A673 (cell line): ENCODE measurements at regions not wholly inside any gene's neighbourhood (a gene's known extent, or its start where the extent isn't known, plus 50 kb on each side); places are given as distances from the start of the nearest gene placed in this dataset.

ENCODE experiments used
- BruUV-seq: library from RNA; stranded (reverse); fragments of 400-500 nt; replicated peaks from 2 replicates; lab custom pipeline; 2021; lab: Mats Ljungman, UMichigan
- CTCF ChIA-PET: fragments of 300-600 bp; sonication (Branson Sonifier 250); formaldehyde crosslinking; loops from one replicate; lab custom pipeline; 2022; ENCODE audit warnings: antibody characterized with exemption; lab: Charles Lee
- POLR2A ChIA-PET: fragments of 300-600 bp; sonication (Branson Sonifier 250); formaldehyde crosslinking; loops from one replicate; lab custom pipeline; 2022; ENCODE audit warnings: antibody characterized with exemption; ENCODE audit not compliant: low non-redundant PET; lab: Charles Lee
- DNase-seq: peaks from one replicate; pipeline ENCODE4 v3.0.0-alpha.2; 2015; ENCODE audit warnings: low spot score
- H3K27ac ChIP-seq: fragments of 200-600 bp; sonication (generic); 2 replicates; pipeline ENCODE4 v1.5.1; 2016; ENCODE audit warnings: mixed run types, low read depth, mild to moderate bottlenecking, mixed read lengths, antibody characterized with exemption, low read length; ENCODE audit not compliant: poor library complexity, severe bottlenecking
- H3K27me3 ChIP-seq: fragments of 200-600 bp; sonication (generic); replicated peaks from 2 replicates; pipeline ENCODE4 v1.6.1; 2017; ENCODE audit warnings: mixed run types, low read depth, mild to moderate bottlenecking, mixed read lengths, antibody characterized with exemption, low read length; ENCODE audit not compliant: insufficient read depth, poor library complexity
- H3K36me3 ChIP-seq: fragments of 200-600 bp; sonication (generic); 2 replicates; pipeline ENCODE4 v1.6.1; 2016; ENCODE audit warnings: mixed run types, mild to moderate bottlenecking, mixed read lengths, antibody characterized with exemption, low read length; ENCODE audit not compliant: insufficient read depth, poor library complexity, severe bottlenecking
- H3K4me1 ChIP-seq: fragments of 200-600 bp; sonication (generic); 2 replicates; pipeline ENCODE4 v1.6.1; 2017; ENCODE audit warnings: mixed run types, mild to moderate bottlenecking, mixed read lengths, antibody characterized with exemption, low read length; ENCODE audit not compliant: insufficient read depth, poor library complexity, severe bottlenecking
- H3K4me3 ChIP-seq: fragments of 200-600 bp; sonication (generic); 2 replicates; pipeline ENCODE4 v1.5.1; 2016; ENCODE audit warnings: low read depth, mixed run types, mild to moderate bottlenecking, mixed read lengths, low read length; ENCODE audit not compliant: poor library complexity, severe bottlenecking
- H3K9me3 ChIP-seq: fragments of 200-600 bp; sonication (generic); 2 replicates; pipeline ENCODE4 v1.6.1; 2016; ENCODE audit warnings: mixed run types, low read depth, mild to moderate bottlenecking, mixed read lengths, antibody characterized with exemption, low read length; ENCODE audit not compliant: poor library complexity, severe bottlenecking
- EZH2 ChIP-seq: fragments of 200-600 bp; sonication (generic); IDR thresholded peaks from 2 replicates; pipeline ENCODE4 v1.6.1; 2017; ENCODE audit warnings: borderline replicate concordance, low read depth, mild to moderate bottlenecking, mixed read lengths, antibody characterized with exemption, low read length; ENCODE audit not compliant: poor library complexity, severe bottlenecking
- intact Hi-C: fragments of 100-400 bp; cut with micrococcal nuclease; formaldehyde crosslinking; loops from one replicate; pipeline ENCODE4 v1.10.0; 2022; ENCODE audit not compliant: unreplicated experiment
- TF ChIP-seq, protein P1 (sequence below): fragments of 300-800, 200-600 bp; sonication (generic); conservative IDR thresholded peaks from 2 replicates; pipeline ENCODE4 v1.5.1; 2017; ENCODE audit warnings: low read depth, mild to moderate bottlenecking, antibody characterized with exemption, low read length, moderate library complexity, mixed read lengths

DNA sequence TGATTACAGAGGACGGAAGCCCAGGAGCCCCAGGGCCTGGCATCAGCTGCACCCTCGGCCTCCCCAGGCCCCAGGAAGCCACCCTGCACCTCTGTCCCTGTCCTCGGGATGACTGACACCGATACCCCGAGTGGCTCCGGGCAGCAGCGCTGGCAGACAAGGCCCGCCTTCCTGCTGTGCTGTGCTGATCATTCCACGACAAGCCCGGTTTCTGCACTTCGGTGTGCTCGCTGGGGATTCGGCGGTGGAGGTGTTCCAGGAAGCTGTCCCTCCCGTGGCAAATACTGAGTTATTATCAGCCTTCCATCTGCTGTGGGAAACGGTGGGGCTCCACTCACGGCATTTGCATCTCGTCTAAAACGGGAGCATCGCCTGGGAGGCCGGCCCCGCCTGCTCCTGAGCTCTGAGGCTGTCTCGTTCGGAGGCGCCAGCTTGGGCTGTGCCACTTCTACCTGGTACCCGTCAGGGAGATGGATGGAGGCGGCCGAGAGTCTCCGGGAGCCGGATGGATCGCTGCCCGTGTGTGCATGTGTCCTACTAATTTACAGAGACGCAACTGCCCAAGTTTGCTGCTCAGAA lies 506.1 kb downstream of the BRD1 start:
- no peak overlapping the region for H3K27ac ChIP-seq
- intact Hi-C loops, result no loop called here
- no peaks in the 10 kb centered on the region for H3K4me1 ChIP-seq
- peaks cover under 1% of the 10 kb centered on the region for H3K9me3 ChIP-seq
- CTCF ChIA-PET, result interaction anchor here (0.6 kb wide), 1 partner anchor 388 kb away, joined by 3 read pairs; no protein-coding TSS in a partner anchor
- H3K4me3 ChIP-seq, result no peak overlapping the region
- DNase-seq, result no peak
- peaks cover 6% of the 10 kb centered on the region for H3K27me3 ChIP-seq
- no peaks in the 10 kb centered on the region for H3K36me3 ChIP-seq
- TF ChIP-seq, protein P1, sequence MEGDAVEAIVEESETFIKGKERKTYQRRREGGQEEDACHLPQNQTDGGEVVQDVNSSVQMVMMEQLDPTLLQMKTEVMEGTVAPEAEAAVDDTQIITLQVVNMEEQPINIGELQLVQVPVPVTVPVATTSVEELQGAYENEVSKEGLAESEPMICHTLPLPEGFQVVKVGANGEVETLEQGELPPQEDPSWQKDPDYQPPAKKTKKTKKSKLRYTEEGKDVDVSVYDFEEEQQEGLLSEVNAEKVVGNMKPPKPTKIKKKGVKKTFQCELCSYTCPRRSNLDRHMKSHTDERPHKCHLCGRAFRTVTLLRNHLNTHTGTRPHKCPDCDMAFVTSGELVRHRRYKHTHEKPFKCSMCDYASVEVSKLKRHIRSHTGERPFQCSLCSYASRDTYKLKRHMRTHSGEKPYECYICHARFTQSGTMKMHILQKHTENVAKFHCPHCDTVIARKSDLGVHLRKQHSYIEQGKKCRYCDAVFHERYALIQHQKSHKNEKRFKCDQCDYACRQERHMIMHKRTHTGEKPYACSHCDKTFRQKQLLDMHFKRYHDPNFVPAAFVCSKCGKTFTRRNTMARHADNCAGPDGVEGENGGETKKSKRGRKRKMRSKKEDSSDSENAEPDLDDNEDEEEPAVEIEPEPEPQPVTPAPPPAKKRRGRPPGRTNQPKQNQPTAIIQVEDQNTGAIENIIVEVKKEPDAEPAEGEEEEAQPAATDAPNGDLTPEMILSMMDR, result no peak
- no peak for TF ChIP-seq EZH2
- BruUV-seq, result no TSS peak
- POLR2A ChIA-PET, result no interaction called here

DNA sequence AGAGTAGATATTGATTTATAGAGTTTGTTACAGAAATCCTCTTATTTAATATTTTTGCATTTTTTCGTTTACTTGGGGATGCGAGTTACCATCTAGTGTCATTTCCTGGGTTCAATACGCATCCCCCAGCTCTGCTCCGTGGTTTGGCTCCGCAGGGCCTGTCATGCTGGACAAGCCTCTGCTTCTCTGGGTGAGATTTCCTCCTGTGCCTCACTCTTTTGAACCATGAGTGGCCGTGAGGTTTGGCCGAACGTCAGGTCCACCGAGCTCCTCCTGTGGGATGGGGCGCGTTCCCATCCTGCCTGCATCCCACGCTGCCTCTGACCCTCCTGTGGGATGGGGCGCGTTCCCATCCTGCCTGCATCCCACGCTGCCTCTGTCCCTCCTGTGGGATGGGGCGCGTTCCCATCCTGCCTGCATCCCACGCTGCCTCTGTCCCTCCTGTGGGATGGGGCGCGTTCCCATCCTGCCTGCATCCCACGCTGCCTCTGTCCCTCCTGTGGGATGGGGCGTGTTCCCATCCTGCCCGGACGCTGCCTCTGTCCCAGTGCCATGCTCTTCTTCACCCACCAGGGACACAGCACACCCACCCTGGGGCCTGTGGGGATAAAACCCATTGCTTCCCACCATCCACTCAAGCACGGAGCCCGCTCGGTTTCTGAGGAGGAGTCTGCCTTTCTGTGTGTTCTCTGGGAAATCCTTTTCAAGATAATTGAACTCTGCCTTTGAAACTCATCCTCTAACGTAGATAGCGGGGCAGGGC lies 506.8 kb downstream of the BRD1 start:
- Histone ChIP-seq H3K27me3 (peaks cover 6% of the 10 kb centered on the region), H3K36me3 (no peaks in the 10 kb centered on the region), H3K27ac (no peak overlapping the region), H3K4me3 (no peak overlapping the region), H3K9me3 (no peaks in the 10 kb centered on the region), H3K4me1 (no peaks in the 10 kb centered on the region)
- ChIA-PET CTCF (no interaction called here), POLR2A (no interaction called here)
- DNase-seq, result no peak
- intact Hi-C loops, result no loop called here
- BruUV-seq, result no TSS peak
- TF ChIP-seq EZH2, result no peak
- TF ChIP-seq, protein P1, result no peak

DNA sequence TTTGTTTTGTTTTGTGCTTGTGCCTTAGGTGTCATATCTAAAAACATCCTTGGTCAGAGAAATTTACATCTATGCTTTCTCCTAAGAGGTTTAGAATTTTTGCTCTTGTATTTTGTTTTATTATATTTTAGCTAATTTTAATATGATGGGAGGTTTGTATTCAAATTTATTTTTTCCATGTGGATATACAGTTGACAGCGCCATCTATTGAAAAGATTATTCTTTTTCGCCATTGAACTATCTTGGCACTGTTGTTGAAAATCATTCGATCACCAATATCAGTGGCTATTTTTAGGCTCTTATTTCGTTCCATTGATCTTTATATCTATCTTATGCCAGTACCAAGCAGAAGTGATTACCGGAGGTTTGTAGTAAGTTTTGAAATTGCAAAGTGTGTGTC lies 510.3 kb downstream of the BRD1 start:
- CTCF ChIA-PET, result interaction anchor here (1.2 kb wide), 1 partner anchor 12 kb away, joined by 5 read pairs; no protein-coding TSS in a partner anchor

More for the DNA sequence above, 510.3 kb downstream of the BRD1 start:
- no peak for TF ChIP-seq EZH2
- TF ChIP-seq, protein P1, result peak; percentile 65
- no peak overlapping the region for H3K4me3 ChIP-seq
- no peak for DNase-seq
- BruUV-seq, result no TSS peak
- H3K9me3 ChIP-seq, result no peaks in the 10 kb centered on the region
- no peaks in the 10 kb centered on the region for H3K36me3 ChIP-seq
- peaks cover 6% of the 10 kb centered on the region for H3K27me3 ChIP-seq
- no peak overlapping the region for H3K27ac ChIP-seq
- H3K4me1 ChIP-seq, result no peaks in the 10 kb centered on the region
- POLR2A ChIA-PET, result no interaction called here
- intact Hi-C loops, result no loop called here
